Activated T-cell treated with anti-CD3 and anti-CD28 coated beads, Interleukin-2, amount 50 U/mL, for 72 hours (primary cell): ENCODE measurements at regions not wholly inside any gene's neighbourhood (a gene's known extent, or its start where the extent isn't known, plus 50 kb on each side); places are given as distances from the start of the nearest gene placed in this dataset.
A peak's percentile ranks its signal among the peaks of the same experiment; 100 is the strongest.

Experiments used
- ATAC-seq, 2 donors: fragments of 150-1000 bp; cut with Tn5 transposase; replicated peaks in 1 of 2; 2 replicates each; pipeline ENCODE4 v1.10.0; 2021; ENCODE audit warnings: moderate library complexity in 2 of 2, mild to moderate bottlenecking in 1 of 2
- DNase-seq, 2 donors: peaks; one replicate each; pipeline ENCODE4 v3.0.0; 2021 to 2022; ENCODE audit warnings: mixed read lengths in 1 of 2
- H3K27ac Mint-ChIP-seq: one replicate; pipeline ENCODE4 v1.8.0; 2022; ENCODE audit warnings: mild to moderate bottlenecking, moderate library complexity, mixed read lengths
- H3K27me3 Mint-ChIP-seq: one replicate; pipeline ENCODE4 v1.8.0; 2022; ENCODE audit warnings: low read depth, mixed read lengths
- H3K36me3 Mint-ChIP-seq, 2 donors: one replicate each; pipeline ENCODE4 v1.8.0; 2022; ENCODE audit warnings: mixed read lengths in 2 of 2, mild to moderate bottlenecking in 1 of 2; ENCODE audit not compliant: insufficient read depth in 2 of 2
- H3K4me1 Mint-ChIP-seq: one replicate; pipeline ENCODE4 v1.8.0; 2022; ENCODE audit warnings: low read depth, mixed read lengths
- H3K4me3 Mint-ChIP-seq, 2 donors: one replicate each; pipeline ENCODE4 v1.8.0; 2022; ENCODE audit warnings: mild to moderate bottlenecking in 2 of 2, mixed read lengths in 2 of 2, moderate library complexity in 2 of 2
- H3K9me3 Mint-ChIP-seq, 2 donors: one replicate each; pipeline ENCODE4 v1.8.0; 2022; ENCODE audit warnings: mixed read lengths in 2 of 2

GRCh38 chr1:5466487-5466886 is 525.7 kb downstream of the NPHP4 start:
- H3K27me3 Mint-ChIP-seq, result no peaks in the 10 kb centered on the region
- H3K27ac Mint-ChIP-seq, result no peak overlapping the region
- H3K36me3 Mint-ChIP-seq, result no peaks in the 10 kb centered on the region
- no peak overlapping the region for H3K4me3 Mint-ChIP-seq
- ATAC-seq, result peak in 1 of 2 donors; percentile 26
- H3K4me1 Mint-ChIP-seq, result no peaks in the 10 kb centered on the region
- H3K9me3 Mint-ChIP-seq, result no peaks in the 10 kb centered on the region
- DNase-seq, result no peak

- H3K27me3 Mint-ChIP-seq, result no peaks in the 10 kb centered on the region
- no peak overlapping the region for H3K4me3 Mint-ChIP-seq
- no peak overlapping the region for H3K27ac Mint-ChIP-seq
- H3K4me1 Mint-ChIP-seq, result no peaks in the 10 kb centered on the region
- H3K36me3 Mint-ChIP-seq, result peaks cover 0 to 2% of the 10 kb centered on the region in 2 donors
- DNase-seq (no peak), ATAC-seq (no peak)
- H3K9me3 Mint-ChIP-seq, result peaks cover 0 to 4% of the 10 kb centered on the region in 2 donors
Measured at GRCh38 chr1:5465281-5465711, 526.9 kb downstream of the NPHP4 start.

DNA sequence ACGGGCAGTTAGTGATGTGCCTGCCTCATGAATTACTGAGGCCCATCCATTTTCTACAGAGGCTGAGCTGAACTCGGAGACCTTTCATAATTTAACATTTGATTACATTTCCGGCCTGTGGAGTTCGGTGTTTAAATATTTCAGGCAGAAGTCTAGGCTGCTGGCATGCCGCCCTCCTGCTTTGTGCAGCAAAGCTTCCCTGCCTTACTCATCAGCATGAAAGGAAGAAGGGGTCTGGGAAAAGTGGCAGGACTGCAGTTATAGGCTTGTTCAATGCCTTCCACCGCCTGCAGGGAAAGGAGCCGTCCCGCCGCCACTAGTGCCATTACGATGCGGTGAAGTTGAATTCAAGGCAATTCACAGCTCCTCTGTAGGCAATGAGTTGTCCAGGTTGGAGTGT is 527.9 kb downstream of the NPHP4 start:
- Mint-ChIP-seq H3K27me3 (no peaks in the 10 kb centered on the region), H3K9me3 (peaks cover 0 to 4% of the 10 kb centered on the region in 2 donors), H3K27ac (no peak overlapping the region), H3K36me3 (peaks cover 0 to 2% of the 10 kb centered on the region in 2 donors), H3K4me1 (no peaks in the 10 kb centered on the region), H3K4me3 (no peak overlapping the region)
- ATAC-seq, result no peak
- no peak for DNase-seq

- no peaks in the 10 kb centered on the region for H3K4me1 Mint-ChIP-seq
- no peak overlapping the region for H3K4me3 Mint-ChIP-seq
- H3K27ac Mint-ChIP-seq, result no peak overlapping the region
- DNase-seq (no peak), ATAC-seq (no peak)
- peaks cover 0 to 2% of the 10 kb centered on the region in 2 donors for H3K36me3 Mint-ChIP-seq
- no peaks in the 10 kb centered on the region for H3K27me3 Mint-ChIP-seq
- H3K9me3 Mint-ChIP-seq, result peaks cover 0 to 4% of the 10 kb centered on the region in 2 donors
Measured at GRCh38 chr1:5460974-5461373, 531.3 kb downstream of the NPHP4 start.

- Mint-ChIP-seq H3K4me1 (no peaks in the 10 kb centered on the region), H3K36me3 (peaks cover 0 to 2% of the 10 kb centered on the region in 2 donors), H3K9me3 (peaks cover 0 to 4% of the 10 kb centered on the region in 2 donors), H3K27ac (no peak overlapping the region), H3K27me3 (no peaks in the 10 kb centered on the region), H3K4me3 (no peak overlapping the region)
- no peak for ATAC-seq
- no peak for DNase-seq
Measured at GRCh38 chr1:5459839-5460610, 532.2 kb downstream of the NPHP4 start.

GRCh38 chr1:5458248-5458647 is 534.0 kb downstream of the NPHP4 start:
- H3K27me3 Mint-ChIP-seq, result no peaks in the 10 kb centered on the region
- H3K4me1 Mint-ChIP-seq, result no peaks in the 10 kb centered on the region
- H3K36me3 Mint-ChIP-seq, result peaks cover 0 to 2% of the 10 kb centered on the region in 2 donors
- DNase-seq (no peak), ATAC-seq (no peak)
- H3K27ac Mint-ChIP-seq, result no peak overlapping the region
- peaks cover 0 to 4% of the 10 kb centered on the region in 2 donors for H3K9me3 Mint-ChIP-seq
- no peak overlapping the region for H3K4me3 Mint-ChIP-seq

DNA sequence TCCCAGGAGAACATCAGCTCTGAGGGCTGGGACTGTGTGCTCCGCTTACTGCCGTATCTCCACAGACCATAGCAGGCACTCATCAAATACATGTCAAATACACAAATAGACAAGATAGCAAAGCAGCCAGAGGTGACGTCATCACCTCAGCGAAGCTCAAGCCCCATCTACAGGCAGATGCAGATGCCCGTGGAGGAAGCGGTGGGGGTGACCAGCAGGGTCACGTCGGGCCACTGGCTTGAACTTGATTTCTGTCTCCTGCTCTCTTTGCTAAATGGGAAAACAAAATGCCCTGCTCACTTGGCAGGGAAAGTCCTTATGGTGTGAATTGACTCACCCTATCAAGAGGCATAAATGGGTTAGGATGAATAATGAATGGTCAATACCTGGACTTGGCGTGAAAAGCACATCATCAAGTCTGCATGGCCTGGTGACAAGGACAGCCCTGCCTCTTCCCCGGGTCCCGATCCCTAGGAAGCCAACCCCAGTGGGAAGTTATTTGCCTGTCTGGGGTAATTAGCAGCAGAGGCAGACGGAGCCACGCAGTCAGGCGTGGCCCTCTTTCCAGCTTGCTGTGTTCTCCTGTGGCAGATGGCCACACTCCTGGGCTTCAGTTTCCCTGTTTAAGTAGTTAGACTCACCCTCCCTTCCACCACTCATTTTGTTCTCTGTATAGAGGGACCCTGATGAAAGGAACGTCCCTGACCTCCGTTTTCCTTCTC is 536.0 kb downstream of the NPHP4 start:
- ATAC-seq, result no peak
- no peak overlapping the region for H3K27ac Mint-ChIP-seq
- no peak for DNase-seq
- H3K9me3 Mint-ChIP-seq, result peaks cover 0 to 3% of the 10 kb centered on the region in 2 donors
- H3K27me3 Mint-ChIP-seq, result no peaks in the 10 kb centered on the region
- H3K36me3 Mint-ChIP-seq, result peaks cover 0 to 2% of the 10 kb centered on the region in 2 donors
- H3K4me1 Mint-ChIP-seq, result no peaks in the 10 kb centered on the region
- no peak overlapping the region for H3K4me3 Mint-ChIP-seq

DNA sequence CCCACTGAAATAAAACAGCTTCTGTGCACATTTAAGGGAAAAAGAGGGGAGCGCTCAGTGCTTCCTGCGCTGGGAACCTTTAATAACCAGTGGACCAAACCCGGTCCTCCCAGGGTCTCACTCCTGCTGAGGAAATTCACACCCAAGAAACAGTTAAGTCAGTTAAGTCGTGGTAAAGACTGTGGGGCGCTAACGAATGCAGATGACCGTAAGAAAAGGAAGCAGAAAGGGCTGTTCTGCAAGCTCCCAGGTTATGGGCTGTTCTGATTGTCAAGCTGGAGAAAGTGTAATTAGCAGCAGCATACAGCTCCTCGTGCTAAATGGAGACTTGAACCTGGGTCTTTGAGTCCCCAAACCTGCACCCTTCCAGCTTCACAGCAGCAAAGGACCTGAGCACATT is 536.6 kb downstream of the NPHP4 start:
- no peaks in the 10 kb centered on the region for H3K27me3 Mint-ChIP-seq
- no peaks in the 10 kb centered on the region for H3K36me3 Mint-ChIP-seq

GRCh38 chr1:5455056-5455455 is 537.2 kb downstream of the NPHP4 start:
- no peak for ATAC-seq
- Mint-ChIP-seq H3K4me1 (no peaks in the 10 kb centered on the region), H3K27me3 (no peaks in the 10 kb centered on the region), H3K9me3 (no peaks in the 10 kb centered on the region), H3K27ac (no peak overlapping the region), H3K4me3 (no peak overlapping the region), H3K36me3 (no peaks in the 10 kb centered on the region)
- no peak for DNase-seq

More for the DNA sequence above, 536.6 kb downstream of the NPHP4 start:
- H3K4me1 Mint-ChIP-seq, result no peaks in the 10 kb centered on the region
- H3K27ac Mint-ChIP-seq, result no peak overlapping the region
- ATAC-seq (no peak), DNase-seq (no peak)
- H3K9me3 Mint-ChIP-seq, result no peaks in the 10 kb centered on the region
- H3K4me3 Mint-ChIP-seq, result no peak overlapping the region

DNA sequence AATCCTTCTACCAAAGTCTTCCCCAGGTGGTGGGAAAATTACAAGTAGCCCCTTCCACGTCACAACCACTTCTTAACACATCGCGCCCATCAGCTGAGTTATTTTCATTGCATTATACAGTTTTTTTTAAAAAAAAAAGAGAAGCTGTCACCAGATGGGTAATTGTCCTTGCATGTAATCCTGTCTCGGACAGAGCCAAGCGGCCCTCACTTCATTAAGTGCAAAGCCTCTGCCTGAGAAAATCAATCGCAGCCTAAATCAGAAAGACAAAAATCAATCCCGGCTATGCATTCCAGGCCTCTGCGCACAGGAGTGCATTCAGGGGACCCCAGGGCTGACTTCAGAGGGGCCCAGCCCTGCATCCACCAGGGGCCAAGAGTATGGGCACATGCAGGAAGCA is 538.9 kb downstream of the NPHP4 start:
- Mint-ChIP-seq H3K27me3 (no peaks in the 10 kb centered on the region), H3K27ac (no peak overlapping the region), H3K4me1 (no peaks in the 10 kb centered on the region), H3K9me3 (no peaks in the 10 kb centered on the region), H3K36me3 (no peaks in the 10 kb centered on the region), H3K4me3 (no peak overlapping the region)
- ATAC-seq (no peak), DNase-seq (no peak)

DNA sequence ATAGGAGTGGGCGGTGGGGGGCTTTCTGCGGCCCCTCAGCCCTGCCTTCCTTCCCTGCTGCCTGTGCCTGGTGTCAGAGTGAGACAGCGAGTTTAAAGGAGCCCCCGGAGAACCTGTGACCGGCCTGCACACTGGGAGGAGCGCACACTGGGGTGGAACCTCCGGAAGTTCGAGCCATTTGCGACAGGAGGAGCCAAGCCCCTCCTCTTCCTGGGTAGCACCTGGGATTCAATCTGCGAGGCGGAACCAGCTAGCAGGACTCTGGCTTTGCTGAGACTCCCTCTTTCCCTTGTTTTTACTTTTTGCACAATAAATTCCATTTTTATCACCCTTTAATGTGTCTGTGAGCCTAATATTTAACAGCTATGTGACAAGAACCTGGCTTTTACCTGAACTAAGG is 540.6 kb downstream of the NPHP4 start:
- Mint-ChIP-seq H3K36me3 (no peaks in the 10 kb centered on the region), H3K4me3 (no peak overlapping the region), H3K9me3 (no peaks in the 10 kb centered on the region), H3K27me3 (no peaks in the 10 kb centered on the region), H3K27ac (no peak overlapping the region), H3K4me1 (no peaks in the 10 kb centered on the region)
- ATAC-seq, result no peak
- no peak for DNase-seq

- Mint-ChIP-seq H3K36me3 (no peaks in the 10 kb centered on the region), H3K27ac (no peak overlapping the region), H3K9me3 (no peaks in the 10 kb centered on the region), H3K4me3 (no peak overlapping the region), H3K27me3 (no peaks in the 10 kb centered on the region), H3K4me1 (no peaks in the 10 kb centered on the region)
- peak; percentile 10 to 21 for DNase-seq
- no peak for ATAC-seq
Measured at GRCh38 chr1:5448486-5448885, 543.7 kb downstream of the NPHP4 start.

DNA sequence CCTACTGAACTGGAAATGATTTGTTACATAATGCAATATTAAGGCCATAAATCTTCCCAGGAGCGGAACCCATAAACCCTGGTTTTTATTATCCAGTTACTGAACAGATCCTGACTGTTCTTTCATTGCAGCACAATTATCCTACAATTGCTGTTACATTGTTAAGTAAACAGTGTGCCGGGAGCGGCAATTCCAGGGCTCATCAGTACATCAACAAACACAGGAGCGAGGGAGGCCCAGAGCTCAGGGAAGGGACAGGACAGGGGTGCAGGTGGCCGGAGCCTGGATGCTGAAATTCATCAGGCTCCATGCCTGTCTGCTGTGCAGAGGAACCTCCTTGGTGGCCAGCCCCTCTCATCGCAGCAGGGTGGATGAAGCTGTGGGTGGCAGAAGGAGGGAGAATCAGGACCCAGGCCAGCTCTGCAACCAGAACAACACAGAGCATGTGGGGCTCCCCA is 544.7 kb downstream of the NPHP4 start:
- ATAC-seq, result no peak
- Mint-ChIP-seq H3K9me3 (no peaks in the 10 kb centered on the region), H3K4me1 (no peaks in the 10 kb centered on the region), H3K4me3 (no peak overlapping the region), H3K36me3 (no peaks in the 10 kb centered on the region), H3K27me3 (no peaks in the 10 kb centered on the region), H3K27ac (no peak overlapping the region)
- no peak for DNase-seq
